Neuronal stem cell (in vitro differentiated cells): ENCODE measurements at regions not wholly inside any gene's neighbourhood (a gene's known extent, or its start where the extent isn't known, plus 50 kb on each side); places are given as distances from the start of the nearest gene placed in this dataset.

ENCODE experiments used
- DNase-seq: peaks from one replicate; pipeline ENCODE4 v3.0.0-alpha.2; 2013; ENCODE audit warnings: low spot score
- H2AFZ ChIP-seq: one replicate; pipeline ENCODE4 v1.6.1; 2013; ENCODE audit warnings: mild to moderate bottlenecking, low read length, inconsistent platforms
- H2AK5ac ChIP-seq: 2 replicates; pipeline ENCODE4 v1.6.1; 2013; ENCODE audit warnings: low read depth, mild to moderate bottlenecking, inconsistent platforms, low read length, moderate library complexity, mixed read lengths
- H2BK120ac ChIP-seq: 2 replicates; pipeline ENCODE4 v1.6.1; 2013; ENCODE audit warnings: low read depth, mild to moderate bottlenecking, inconsistent platforms, low read length, moderate library complexity, mixed read lengths
- H2BK12ac ChIP-seq: one replicate; pipeline ENCODE4 v1.6.1; 2013; ENCODE audit warnings: low read length, inconsistent platforms
- H2BK15ac ChIP-seq: 2 replicates; pipeline ENCODE4 v1.6.1; 2013; ENCODE audit warnings: mild to moderate bottlenecking, low read length, inconsistent platforms, mixed read lengths
- H2BK5ac ChIP-seq: one replicate; pipeline ENCODE4 v1.6.1; 2013; ENCODE audit warnings: inconsistent platforms, mild to moderate bottlenecking, low read length, moderate library complexity
- H3K14ac ChIP-seq: one replicate; pipeline ENCODE4 v1.6.1; 2013; ENCODE audit warnings: low read length, inconsistent platforms
- H3K18ac ChIP-seq: 2 replicates; pipeline ENCODE4 v1.6.1; 2013; ENCODE audit warnings: low read length, inconsistent platforms
- H3K23ac ChIP-seq: 2 replicates; pipeline ENCODE4 v1.6.1; 2013; ENCODE audit warnings: low read depth, mild to moderate bottlenecking, mixed read lengths, low read length, inconsistent platforms; ENCODE audit not compliant: poor library complexity
- H3K27ac ChIP-seq: replicated peaks from 3 replicates; pipeline ENCODE4 v1.5.1; 2013; ENCODE audit warnings: low read length, inconsistent platforms
- H3K27me3 ChIP-seq, 3 experiments: 2 replicates each; pipeline ENCODE4 v1.6.1; 2013; ENCODE audit warnings: low read length in 3 of 3, mild to moderate bottlenecking in 2 of 3, inconsistent platforms in 1 of 3, low read depth in 1 of 3, mixed read lengths in 1 of 3, moderate library complexity in 1 of 3; ENCODE audit not compliant: control insufficient read depth in 3 of 3, insufficient read depth in 3 of 3
- H3K36me3 ChIP-seq, 2 donors: replicated peaks in 1 of 2; 2 replicates each; pipeline ENCODE4 v1.6.1; 2013; ENCODE audit warnings: low read length in 2 of 2; ENCODE audit not compliant: control insufficient read depth in 2 of 2, insufficient read depth in 2 of 2
- H3K4ac ChIP-seq: 2 replicates; pipeline ENCODE4 v1.6.1; 2013; ENCODE audit warnings: inconsistent platforms, mild to moderate bottlenecking, low read length, moderate library complexity
- H3K4me1 ChIP-seq, 2 donors: 1 replicate in 1 of 2; 2 replicates in 1 of 2; pipeline ENCODE4 v1.6.1; 2013; ENCODE audit warnings: low read length in 2 of 2, low read depth in 1 of 2; ENCODE audit not compliant: control insufficient read depth in 2 of 2, insufficient read depth in 1 of 2
- H3K4me2 ChIP-seq: one replicate; pipeline ENCODE4 v1.6.1; 2013; ENCODE audit warnings: mild to moderate bottlenecking, low read length, inconsistent platforms; ENCODE audit not compliant: insufficient read depth, poor library complexity, severe bottlenecking
- H3K4me3 ChIP-seq, 2 donors: 2 replicates each; pipeline ENCODE4 v1.5.1; 2013; ENCODE audit warnings: low read length in 2 of 2, mild to moderate bottlenecking in 2 of 2, inconsistent platforms in 1 of 2, moderate library complexity in 1 of 2
- H3K79me1 ChIP-seq: one replicate; pipeline ENCODE4 v1.6.1; 2013; ENCODE audit warnings: low read depth, mild to moderate bottlenecking, inconsistent platforms, low read length, moderate library complexity
- H3K9ac ChIP-seq: one replicate; pipeline ENCODE4 v1.6.1; 2013; ENCODE audit warnings: mild to moderate bottlenecking, low read depth, low read length, inconsistent platforms; ENCODE audit not compliant: poor library complexity
- H3K9me3 ChIP-seq, 2 donors: replicated peaks in 1 of 2; 2 replicates each; pipeline versions ENCODE3 to v1.6.1; 2013; ENCODE audit warnings: low read length in 2 of 2, mild to moderate bottlenecking in 2 of 2, inconsistent platforms in 1 of 2, low read depth in 1 of 2, mixed read lengths in 1 of 2, moderate library complexity in 1 of 2; ENCODE audit not compliant: control insufficient read depth in 2 of 2, insufficient read depth in 1 of 2
- H4K8ac ChIP-seq: one replicate; pipeline ENCODE4 v1.6.1; 2013; ENCODE audit warnings: low read depth, mild to moderate bottlenecking, inconsistent platforms, low read length, moderate library complexity
- H4K91ac ChIP-seq: one replicate; pipeline ENCODE4 v1.6.1; 2013; ENCODE audit warnings: low read length, low read depth, mild to moderate bottlenecking, inconsistent platforms; ENCODE audit not compliant: poor library complexity
- WGBS, 2 donors: extraction: QIAGEN DNeasy Blood & Tissue Kit; methylation state at CpG; one replicate each; pipeline ENCODE4 v1.1.7; 2013; ENCODE audit warnings: missing lambda C conversion rate in 2 of 2, mixed read lengths in 1 of 2; ENCODE audit not compliant: insufficient read length in 2 of 2, insufficient replicate concordance in 1 of 2; ENCODE audit errors: extremely low coverage in 2 of 2; 5-methylcytosine and 5-hydroxymethylcytosine counted together

GRCh38 chr21:24280596-24280995, 1326.7 kb downstream of the MRPL39 start:
- no peak overlapping the region for H2BK5ac ChIP-seq
- no peak overlapping the region for H3K4me3 ChIP-seq
- no peak for DNase-seq
- no peak overlapping the region for H2BK12ac ChIP-seq
- no peak overlapping the region for H3K14ac ChIP-seq
- H3K36me3 ChIP-seq, result no peaks in the 10 kb centered on the region
- no peak overlapping the region for H3K4me2 ChIP-seq
- no peaks in the 10 kb centered on the region for H3K9me3 ChIP-seq
- no peaks in the 10 kb centered on the region for H3K27me3 ChIP-seq
- no peak overlapping the region for H2AK5ac ChIP-seq
- H3K9ac ChIP-seq, result no peak overlapping the region
- H3K4me1 ChIP-seq, result no peaks in the 10 kb centered on the region
- no CpG with 5 or more reads among the region's 4 CpGs for WGBS, 2 donors
- H4K91ac ChIP-seq, result no peak overlapping the region
- H2AFZ ChIP-seq, result no peak overlapping the region
- H3K18ac ChIP-seq, result no peak overlapping the region
- H3K27ac ChIP-seq, result no peak overlapping the region
- H2BK120ac ChIP-seq, result no peak overlapping the region
- no peak overlapping the region for H3K4ac ChIP-seq
- H2BK15ac ChIP-seq, result no peak overlapping the region
- no peak overlapping the region for H4K8ac ChIP-seq
- no peaks in the 10 kb centered on the region for H3K79me1 ChIP-seq
- no peak overlapping the region for H3K23ac ChIP-seq

DNA sequence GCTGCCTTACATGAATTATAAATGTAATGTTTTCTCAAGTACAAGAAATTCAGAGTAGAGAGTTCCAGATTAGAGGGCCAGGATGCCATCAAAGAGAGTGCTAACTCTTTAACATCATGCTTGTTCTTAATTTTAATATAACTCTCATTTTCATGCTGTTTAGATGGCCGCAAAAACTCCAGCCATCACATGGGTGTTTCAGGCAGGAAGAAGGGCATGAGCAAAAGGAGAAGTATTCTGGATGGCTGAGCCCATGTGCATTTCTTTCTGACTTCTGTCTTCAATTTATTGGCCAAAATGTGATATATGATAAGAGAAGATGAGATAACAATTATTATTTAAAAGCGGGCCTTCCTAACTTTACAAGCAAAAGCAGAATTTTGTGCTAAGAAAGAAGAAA, 1328.6 kb downstream of the MRPL39 start:
- Histone ChIP-seq H3K27ac (no peak overlapping the region), H3K9me3 (no peaks in the 10 kb centered on the region), H2BK15ac (no peak overlapping the region), H3K79me1 (no peaks in the 10 kb centered on the region), H2BK120ac (no peak overlapping the region), H4K8ac (no peak overlapping the region), H3K14ac (no peak overlapping the region), H3K23ac (no peak overlapping the region), H3K36me3 (no peaks in the 10 kb centered on the region), H3K4me1 (no peaks in the 10 kb centered on the region), H4K91ac (no peak overlapping the region), H2BK5ac (no peak overlapping the region), H3K9ac (no peak overlapping the region), H2AFZ (no peak overlapping the region), H2BK12ac (no peak overlapping the region), H3K4ac (no peak overlapping the region), H3K4me3 (no peak overlapping the region), H3K18ac (no peak overlapping the region), H2AK5ac (no peak overlapping the region), H3K4me2 (no peak overlapping the region), H3K27me3 (no peaks in the 10 kb centered on the region)
- no CpG with 5 or more reads among the region's 2 CpGs for WGBS, 2 donors
- DNase-seq, result no peak

DNA sequence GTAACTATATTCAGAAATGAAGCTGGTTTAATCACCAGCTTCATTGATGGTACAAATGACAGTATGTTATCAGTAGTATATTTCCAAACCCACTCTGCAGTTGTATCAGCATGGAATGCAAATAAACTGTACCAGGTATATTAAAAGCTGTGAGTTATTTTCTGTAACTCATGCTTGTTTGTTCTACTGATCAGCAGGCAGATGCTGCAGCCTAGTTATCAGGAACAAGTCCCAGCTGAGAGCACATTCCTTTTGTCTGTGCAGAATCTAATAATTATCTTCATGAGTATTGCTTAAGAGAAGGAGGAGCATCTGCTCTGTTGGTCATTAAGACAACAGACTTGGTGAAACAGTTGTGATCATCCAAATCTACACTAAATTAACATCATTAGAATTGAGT, 1331.1 kb downstream of the MRPL39 start:
- Histone ChIP-seq H3K4ac (no peak overlapping the region), H4K8ac (no peak overlapping the region), H4K91ac (no peak overlapping the region), H2BK12ac (no peak overlapping the region), H2AK5ac (no peak overlapping the region), H3K9ac (no peak overlapping the region), H2BK120ac (no peak overlapping the region), H2AFZ (no peak overlapping the region), H3K18ac (no peak overlapping the region), H2BK15ac (no peak overlapping the region), H3K27me3 (no peaks in the 10 kb centered on the region), H3K36me3 (no peaks in the 10 kb centered on the region), H3K79me1 (no peaks in the 10 kb centered on the region), H3K14ac (no peak overlapping the region), H3K23ac (no peak overlapping the region), H3K4me3 (no peak overlapping the region), H3K9me3 (no peaks in the 10 kb centered on the region), H3K4me1 (no peaks in the 10 kb centered on the region), H2BK5ac (no peak overlapping the region), H3K27ac (no peak overlapping the region), H3K4me2 (no peak overlapping the region)
- no peak for DNase-seq

GRCh38 chr21:24275616-24276015, 1331.7 kb downstream of the MRPL39 start:
- Histone ChIP-seq H4K91ac (no peak overlapping the region), H3K9ac (no peak overlapping the region), H3K14ac (no peak overlapping the region), H2BK15ac (no peak overlapping the region), H2BK5ac (no peak overlapping the region), H3K27me3 (no peaks in the 10 kb centered on the region), H3K36me3 (no peaks in the 10 kb centered on the region), H3K79me1 (no peaks in the 10 kb centered on the region), H4K8ac (no peak overlapping the region), H2BK120ac (no peak overlapping the region), H3K4me3 (no peak overlapping the region), H2BK12ac (no peak overlapping the region), H2AFZ (no peak overlapping the region), H3K4me1 (no peaks in the 10 kb centered on the region), H3K9me3 (no peaks in the 10 kb centered on the region), H3K18ac (no peak overlapping the region), H3K4me2 (no peak overlapping the region), H3K23ac (no peak overlapping the region), H3K4ac (no peak overlapping the region), H2AK5ac (no peak overlapping the region), H3K27ac (no peak overlapping the region)
- DNase-seq, result no peak
- no CpG with 5 or more reads among the region's 1 CpG for WGBS, 2 donors
